GM12872 (cell line): ENCODE measurements at regions not wholly inside any gene's neighbourhood (a gene's known extent, or its start where the extent isn't known, plus 50 kb on each side); places are given as distances from the start of the nearest gene placed in this dataset.

ENCODE experiments used
- CTCF ChIP-seq: IDR thresholded peaks from 3 replicates; pipeline ENCODE4 v1.5.1; 2011; ENCODE audit warnings: low read depth, mild to moderate bottlenecking, low read length, moderate library complexity; ENCODE audit not compliant: insufficient read depth

GRCh38 chr14:42980419-42980818 lies 1373.7 kb downstream of the LRFN5 start:
- TF ChIP-seq CTCF = no peak

- TF ChIP-seq CTCF = no peak
These were observed 1358.8 kb downstream of the LRFN5 start for GRCh38 chr14:42965512-42965911.

GRCh38 chr14:42961509-42961908 lies 1354.8 kb downstream of the LRFN5 start:
- no peak for TF ChIP-seq CTCF

GRCh38 chr14:42950363-42950762 lies 1343.7 kb downstream of the LRFN5 start:
- no peak for TF ChIP-seq CTCF

GRCh38 chr14:42947991-42948390 lies 1341.3 kb downstream of the LRFN5 start:
- TF ChIP-seq CTCF = no peak

- no peak for TF ChIP-seq CTCF
These were observed 1337.6 kb downstream of the LRFN5 start for GRCh38 chr14:42944284-42944683.

- TF ChIP-seq CTCF = no peak
These were observed 1324.6 kb downstream of the LRFN5 start for GRCh38 chr14:42931308-42931707.
